Activated T-cell treated with anti-CD3 and anti-CD28 coated beads, Interleukin-2, amount 50 U/mL, for 1 hour (primary cell): ENCODE measurements at regions not wholly inside any gene's neighbourhood (a gene's known extent, or its start where the extent isn't known, plus 50 kb on each side); places are given as distances from the start of the nearest gene placed in this dataset.
"Not testable (repeated sequence)": the region's sequence is repeated elsewhere in the genome, so short reads cannot be mapped to it uniquely, and the experiment has no call there.

ENCODE experiments used
- DNase-seq: peaks from one replicate; pipeline ENCODE4 v3.0.0-alpha.2; 2020

DNA sequence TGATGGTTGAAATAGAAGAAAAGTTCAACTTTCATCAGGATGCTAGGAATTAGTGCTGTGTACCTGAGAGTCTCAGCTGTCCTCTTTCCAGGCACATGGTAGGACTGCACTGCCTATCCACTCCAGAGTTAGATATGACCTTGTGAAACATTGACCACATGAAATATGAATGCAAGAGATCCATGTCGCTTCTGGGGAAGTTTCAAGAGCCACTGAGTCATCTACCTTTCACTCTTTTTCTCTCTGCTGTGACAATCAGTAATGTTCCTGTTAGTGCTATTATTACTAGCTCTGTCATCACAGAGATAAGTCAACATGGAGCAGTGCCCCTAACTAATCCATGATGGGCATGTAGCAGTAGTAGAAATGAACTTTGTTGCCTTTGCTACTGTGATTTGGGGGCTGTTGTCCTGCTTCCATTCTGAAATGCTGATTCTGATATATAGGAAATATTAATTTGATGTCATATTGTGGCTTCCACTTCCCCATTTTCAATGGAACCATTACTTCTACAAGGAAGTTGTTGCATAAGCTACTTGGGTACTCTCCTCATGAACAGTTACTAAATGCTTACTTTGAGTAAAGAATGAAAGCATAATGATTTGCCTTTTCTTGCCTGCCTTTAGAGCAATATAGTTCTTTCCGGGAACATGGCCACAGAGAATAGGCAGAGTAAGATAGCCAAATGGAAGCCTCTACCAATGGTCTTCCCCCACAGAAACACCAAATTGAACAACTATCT is 192.8 kb upstream of the ZNF521 start:
- DNase-seq, result no peak

DNA sequence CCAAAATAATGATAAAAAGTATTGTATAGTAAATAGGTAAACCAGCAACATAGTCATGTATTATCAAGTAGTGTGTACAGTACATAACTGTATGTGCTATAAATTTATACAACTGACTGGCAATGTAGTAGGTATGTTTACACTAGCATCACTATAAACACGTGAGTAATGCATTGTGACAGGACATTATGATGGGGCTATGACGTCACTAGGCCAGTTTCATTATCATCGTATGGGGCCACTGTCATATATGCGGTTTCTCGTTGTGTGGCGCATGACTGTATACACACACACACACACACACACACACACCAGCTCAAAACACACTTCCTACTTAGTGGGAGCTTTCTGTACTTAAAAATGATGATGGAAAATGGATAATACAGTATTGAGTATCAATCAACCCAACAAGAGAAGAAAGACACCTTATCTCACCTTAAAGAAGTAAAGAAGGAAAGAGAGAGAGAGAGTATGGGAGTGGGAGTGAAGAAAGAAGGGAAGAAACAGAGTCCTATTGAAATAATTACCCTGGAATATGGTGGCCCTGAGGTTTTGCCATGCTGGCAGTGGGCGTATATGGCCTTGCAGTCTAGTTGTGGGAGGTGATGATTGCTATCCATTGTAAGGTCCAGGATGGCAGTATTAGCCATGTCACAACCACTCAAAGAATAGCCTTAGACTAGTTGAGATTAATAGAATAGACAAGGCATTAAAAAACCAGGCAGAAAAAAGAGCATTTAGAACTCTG is 186.4 kb upstream of the ZNF521 start:
- DNase-seq, result no peak

DNA sequence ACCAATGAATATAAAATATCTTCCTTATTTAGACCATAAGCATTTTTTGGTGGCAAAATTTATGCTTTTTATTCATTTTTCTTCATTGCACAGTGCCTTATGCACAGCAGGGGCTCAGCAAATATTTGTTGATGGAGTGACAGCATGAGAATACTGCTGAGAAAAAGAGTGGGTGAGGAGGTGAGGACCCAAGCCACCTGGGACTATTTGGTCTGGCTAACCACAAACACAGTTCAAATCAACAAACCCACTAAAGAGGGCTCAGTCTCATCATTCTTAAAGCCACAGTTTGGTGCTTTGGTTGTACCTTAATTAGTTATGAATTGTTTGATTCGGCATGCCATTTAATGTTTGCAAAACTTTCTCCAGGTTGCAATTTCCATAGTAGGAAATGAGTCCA is 183.5 kb upstream of the ZNF521 start:
- no peak for DNase-seq

DNA sequence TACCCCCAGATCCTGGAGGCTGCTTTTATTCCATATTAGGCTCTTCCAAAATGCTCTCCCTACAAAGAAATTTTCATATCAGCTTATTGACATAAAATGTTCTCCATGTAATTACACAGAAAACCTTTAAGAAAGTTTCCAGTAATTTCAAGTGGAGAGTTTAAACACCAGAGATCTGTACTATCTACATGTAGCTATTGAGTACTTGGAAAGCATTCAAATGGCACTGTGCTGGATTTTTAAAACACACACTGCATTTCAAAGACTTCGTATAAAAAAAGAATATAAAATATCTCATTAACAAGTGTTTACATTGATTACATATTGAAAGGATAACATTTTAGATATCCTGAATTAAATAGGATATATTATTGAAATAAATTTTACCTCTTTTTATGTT is 182.4 kb upstream of the ZNF521 start:
- no peak for DNase-seq

DNA sequence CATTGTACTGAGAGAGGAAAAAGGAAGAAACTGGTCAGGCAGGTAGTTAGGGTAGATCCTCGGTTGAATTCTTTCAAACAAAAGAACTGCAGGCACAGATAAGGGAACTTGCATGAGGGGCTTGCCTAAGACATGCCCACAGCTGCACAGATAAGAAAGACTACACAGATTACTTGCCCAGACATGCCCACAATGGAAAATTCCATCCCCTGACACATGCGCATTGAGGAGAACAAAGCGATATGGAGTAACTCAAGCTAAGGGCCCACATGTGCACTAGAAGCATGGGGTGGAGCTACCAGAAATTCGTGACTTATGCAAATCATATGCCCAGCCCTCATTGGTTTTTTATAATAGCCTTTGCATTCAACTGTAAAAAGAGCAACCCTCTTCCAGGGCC is 181.3 kb upstream of the ZNF521 start:
- no peak for DNase-seq

DNA sequence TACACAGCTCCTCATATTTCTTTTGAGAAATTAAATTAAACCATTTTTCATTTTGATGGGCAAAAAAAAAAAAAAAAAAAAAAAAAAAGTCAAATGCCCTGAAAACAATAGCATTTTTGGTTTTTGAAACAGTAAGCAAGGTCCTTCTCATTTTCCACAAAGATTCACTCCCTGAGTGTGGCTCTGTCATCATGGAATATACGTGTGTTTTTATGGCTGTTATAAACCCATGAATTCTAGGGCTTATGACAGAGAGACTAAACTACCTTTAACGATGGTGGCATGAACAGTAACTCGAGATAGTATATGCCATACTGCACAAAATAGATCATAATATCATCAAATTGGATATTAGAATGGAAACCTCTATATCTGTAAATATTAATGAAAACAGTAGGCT is 179.2 kb upstream of the ZNF521 start:
- no peak for DNase-seq

DNA sequence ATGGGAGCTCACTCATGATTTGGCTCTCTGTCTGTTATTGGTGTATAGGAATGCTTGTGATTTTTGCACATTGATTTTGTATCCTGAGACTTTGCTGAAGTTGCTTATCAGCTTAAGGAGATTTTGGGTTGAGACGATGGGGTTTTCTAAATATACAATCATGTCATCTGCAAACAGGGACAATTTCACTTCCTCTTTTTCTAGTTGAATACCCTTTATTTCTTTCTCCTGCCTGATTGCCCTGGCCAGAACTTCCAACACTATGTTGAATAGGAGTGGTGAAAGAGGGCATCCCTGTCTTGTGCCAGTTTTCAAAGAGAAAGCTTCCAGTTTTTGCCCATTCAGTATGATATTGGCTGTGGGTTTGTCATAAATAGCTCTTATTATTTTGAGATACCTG is 173.8 kb upstream of the ZNF521 start:
- not testable (repeated sequence) for DNase-seq

DNA sequence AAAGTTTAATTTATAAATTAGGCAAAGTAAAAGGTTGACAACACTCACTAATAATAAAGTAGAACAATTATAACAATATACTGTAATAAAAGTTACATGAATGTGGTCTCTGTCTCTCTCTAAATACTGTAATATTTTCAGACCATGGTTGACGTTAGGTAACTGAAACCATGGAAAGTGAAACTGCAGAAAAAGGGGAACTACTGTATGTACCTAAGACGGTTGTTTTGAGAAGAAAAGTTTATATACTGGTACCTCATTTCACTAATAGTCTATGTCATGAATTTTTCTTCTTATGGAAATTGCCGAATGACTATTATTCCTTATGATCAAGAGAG is 166.7 kb upstream of the ZNF521 start:
- no peak for DNase-seq

DNA sequence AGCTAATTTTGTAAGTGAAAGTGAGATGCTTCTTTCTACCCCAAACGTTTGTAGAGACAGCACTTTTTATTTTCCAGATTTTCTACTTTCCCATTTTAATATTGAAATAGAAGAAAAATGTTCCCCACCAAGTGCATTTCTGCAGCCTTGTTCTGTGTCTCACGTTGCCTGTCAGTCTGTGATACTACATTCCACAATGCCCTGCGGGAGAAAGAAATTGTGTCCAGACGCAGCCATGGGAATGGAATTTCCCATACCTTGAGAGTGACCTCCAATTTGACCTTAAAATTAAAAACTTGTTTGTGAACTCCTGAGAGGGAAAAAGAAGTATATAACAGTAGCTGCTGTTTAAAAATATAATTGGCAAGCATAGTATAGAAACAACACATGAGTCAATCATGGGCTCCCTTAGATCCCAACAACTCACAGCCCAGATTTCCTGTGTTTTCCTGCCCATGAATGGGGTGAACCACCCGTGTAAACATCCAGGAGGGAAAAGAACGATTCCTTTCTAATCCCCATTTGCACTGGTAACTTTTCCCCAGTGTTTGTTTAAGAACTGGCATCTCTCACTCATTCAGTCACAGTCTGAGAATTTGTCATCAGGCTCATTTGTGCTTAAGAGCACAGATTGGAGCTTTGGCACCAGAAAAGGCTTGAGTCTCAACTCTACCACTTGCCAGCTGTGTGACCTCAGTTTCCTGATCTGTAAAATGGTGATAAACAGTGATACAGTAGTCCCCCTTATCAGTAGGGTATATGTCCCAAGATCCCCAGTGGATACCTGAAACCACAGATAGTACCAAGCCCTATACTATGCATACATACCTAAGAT is 166.1 kb upstream of the ZNF521 start:
- no peak for DNase-seq

DNA sequence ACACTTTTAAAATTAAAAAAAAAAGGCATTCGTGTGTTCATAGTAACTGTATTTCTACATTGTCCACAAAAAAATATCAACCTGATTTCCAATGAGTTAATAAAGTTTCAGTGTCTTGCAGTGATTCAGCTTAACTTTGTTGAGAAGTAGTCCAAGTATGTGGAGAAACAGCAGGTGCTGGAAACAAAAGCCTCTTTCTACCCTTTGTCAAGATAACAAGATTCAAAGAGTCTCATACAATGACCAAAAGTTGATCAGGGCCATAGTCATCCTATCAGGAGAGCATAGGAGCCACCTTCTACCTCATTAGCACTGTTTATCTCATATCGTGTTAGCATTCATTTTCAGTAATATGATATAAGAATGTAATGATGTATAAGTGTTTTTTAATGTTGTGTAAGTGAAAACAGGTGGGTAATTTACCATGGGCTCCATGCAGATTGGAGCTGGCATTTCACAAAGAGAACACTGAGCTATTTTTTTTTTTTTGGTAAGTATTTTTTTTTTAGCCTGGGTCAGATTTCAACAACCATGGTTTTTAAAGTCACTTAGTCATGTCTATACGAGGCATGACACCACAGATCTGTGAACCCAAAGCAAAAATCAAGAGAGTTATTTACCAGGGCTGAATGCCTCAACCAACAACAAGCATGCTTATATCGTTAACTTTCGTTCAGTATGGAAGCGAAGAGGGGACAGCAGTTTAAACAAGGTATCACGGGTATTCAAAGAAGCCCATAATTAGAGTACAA is 165.0 kb upstream of the ZNF521 start:
- no peak for DNase-seq

DNA sequence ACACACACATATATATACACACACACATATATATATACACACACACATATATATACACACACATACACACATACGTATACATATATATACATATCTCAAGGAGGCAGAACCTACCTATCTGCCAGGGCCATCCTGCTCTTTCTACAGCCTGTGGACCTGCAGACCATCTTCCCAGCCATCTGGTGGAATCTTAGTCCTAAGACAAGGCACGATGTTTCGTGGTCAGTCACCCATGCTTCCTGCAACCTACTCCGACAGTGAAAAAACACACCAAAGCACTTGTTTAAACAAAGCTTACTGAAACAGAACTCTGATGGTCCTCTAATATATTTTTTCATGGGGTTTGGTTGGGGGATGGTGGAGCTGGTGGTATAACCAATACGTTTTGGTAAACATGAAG is 164.2 kb upstream of the ZNF521 start:
- no peak for DNase-seq

DNA sequence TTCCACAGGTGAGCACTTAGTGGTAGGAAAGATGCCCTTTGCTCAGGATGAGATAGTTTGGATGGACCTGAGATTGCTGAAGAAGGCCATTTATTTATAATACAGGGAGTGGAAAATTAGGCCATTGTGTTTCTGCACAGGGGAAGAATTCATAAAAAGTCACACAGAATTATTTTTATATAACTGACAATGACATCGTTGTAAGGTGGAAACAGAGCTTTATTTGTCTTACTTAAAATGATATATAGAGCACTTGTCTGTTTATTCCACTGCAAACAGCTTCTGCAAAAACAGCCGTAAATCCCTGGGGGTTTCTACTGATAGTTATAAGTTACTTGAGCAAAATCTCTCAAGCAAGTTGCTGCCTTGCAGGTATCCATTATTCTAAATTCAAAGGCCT is 158.1 kb upstream of the ZNF521 start:
- DNase-seq, result no peak

DNA sequence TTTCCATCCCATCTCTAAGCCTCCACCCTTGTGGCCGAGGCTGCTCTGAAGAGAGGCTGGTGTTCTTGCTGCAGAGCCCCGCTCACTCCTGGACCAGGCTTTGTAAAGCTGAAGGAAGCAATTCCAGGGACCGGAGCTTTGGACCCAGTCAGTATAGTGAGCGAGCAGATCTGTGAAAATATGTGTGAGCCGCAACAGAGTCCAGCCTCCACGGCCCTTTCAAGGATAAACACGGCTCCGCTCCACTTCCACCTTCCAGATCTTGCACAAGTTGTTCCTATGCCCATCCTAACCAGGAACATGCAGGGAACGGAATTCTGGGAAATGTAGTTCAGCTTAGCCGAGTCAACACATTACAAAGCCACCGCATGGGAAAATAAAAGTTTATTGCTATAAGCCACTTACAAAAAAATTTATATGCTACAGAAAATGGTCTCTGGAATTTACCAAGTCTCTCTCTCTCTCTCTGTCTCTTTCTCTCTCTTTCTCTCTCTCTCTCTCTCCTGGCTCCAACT is 151.7 kb upstream of the ZNF521 start:
- no peak for DNase-seq

DNA sequence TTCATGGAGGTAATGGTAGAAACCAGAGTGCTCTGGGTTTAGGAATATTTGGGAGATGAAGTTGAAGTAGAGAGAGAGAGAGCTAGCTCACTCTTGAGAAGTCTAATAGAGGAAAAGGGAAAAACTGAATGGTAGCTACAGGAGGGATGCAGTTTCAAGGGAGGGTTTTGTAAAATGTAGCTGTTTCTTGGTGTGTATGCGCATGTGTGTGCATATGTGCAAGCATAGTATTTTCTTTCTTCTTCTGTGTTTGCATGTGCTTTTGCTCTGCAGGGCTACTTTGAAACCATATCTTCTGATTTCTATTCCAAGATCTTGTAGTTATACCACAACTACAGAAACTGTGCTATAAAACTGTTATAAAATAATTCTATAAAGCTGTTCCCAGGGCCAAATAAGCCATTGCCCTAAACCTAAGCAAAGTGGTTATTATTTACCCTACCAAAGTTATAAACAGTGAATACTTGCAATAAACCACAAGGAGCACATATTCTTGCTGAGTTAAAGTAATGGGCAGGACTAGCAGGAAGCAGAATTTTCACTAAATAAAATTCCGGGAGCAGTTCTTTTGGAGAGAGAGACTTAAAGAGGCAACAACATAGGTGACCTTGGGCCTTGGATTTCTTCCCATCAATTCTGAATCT is 145.3 kb upstream of the ZNF521 start:
- no peak for DNase-seq

DNA sequence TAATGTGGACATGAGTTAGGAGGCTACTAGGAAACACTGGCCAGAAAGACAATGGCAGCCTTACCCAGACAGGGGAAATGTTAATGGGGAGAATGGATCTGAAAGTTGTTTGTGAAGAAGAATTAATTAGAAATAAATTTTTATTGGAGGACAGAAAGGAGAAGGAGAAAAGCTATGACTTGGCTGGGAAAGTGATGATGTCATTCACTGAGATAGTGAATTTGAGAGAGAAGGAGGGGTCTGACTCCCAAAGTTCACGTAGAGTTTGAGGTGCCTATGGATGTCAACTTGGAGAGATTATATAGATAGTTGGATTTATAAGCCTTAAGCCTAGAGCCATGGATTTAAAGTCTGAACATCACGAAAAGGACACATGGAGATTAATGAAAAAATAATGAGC is 144.6 kb upstream of the ZNF521 start:
- DNase-seq, result no peak

DNA sequence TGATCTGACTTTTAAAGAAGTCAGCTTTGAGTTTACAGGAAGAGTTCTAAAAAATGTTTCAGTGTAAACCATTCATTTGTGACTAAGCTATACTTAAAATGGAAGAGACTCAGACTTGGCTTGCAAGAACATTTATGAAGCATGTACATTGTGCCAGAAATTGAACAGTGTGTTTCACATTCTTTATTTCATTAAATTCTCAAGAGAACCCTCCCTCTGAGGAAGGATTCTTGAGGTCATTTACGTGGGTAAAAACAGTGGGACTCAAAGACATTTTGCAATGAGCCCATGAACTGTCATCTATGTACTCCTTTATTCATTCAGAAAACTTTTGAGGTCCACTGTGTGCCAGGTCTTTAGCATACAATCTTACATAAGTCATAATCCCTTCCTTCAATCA is 143.6 kb upstream of the ZNF521 start:
- DNase-seq, result no peak

DNA sequence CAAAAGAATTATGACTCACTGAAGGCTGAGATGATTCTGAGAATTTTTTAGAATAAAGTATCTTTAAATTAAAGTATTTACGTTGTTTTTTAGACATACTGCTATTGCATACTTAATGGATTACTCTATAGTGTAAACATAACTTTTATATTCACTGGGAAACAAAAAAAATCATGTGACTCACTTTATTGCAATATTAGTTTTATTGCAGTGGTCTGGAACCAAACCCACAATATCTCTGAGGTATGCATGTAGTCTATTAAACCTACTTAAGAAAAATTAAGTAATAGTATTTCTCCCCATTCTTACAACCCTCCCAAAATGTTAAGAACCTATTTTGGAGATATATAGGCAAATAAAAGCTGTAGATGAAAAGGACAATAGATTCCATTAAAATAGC is 142.9 kb upstream of the ZNF521 start:
- no peak for DNase-seq

DNA sequence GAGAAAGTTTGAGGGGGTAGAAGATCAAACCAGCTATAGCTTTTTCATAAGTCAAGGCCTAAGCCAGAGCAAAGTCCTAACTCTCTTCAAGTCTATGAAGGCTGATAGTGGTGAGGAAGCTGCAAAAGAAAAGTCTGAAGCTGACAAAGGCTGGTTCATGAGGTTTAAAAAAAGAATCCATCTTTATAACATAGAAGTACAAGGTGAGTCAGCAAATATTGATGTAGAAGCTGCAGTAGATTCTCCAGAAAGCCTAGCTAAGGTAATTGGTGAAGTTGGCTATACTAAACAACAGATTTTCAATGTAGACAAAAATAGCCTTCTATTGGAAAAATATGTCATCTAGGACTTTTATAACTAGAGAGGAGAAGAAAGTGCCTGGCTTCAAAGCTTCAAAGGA is 141.4 kb upstream of the ZNF521 start:
- DNase-seq, result no peak

DNA sequence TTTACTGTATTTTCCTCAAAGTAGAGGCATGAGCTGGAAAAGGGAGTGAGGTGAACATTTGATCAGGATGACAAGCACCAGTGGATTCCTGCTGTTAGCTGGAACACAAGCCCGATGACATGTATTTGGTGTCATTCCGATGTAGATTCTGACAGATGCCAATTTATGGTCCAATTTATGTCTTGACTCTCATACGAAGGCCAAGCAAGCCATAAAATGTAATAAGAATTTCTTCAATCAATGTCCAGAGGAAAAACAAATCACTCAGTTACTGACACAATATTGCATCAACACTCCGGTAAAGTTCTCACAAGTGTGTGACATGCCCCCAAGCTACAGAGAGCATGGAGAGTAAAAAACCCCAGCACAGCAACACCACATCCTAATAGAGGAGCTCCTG is 138.3 kb upstream of the ZNF521 start:
- no peak for DNase-seq

DNA sequence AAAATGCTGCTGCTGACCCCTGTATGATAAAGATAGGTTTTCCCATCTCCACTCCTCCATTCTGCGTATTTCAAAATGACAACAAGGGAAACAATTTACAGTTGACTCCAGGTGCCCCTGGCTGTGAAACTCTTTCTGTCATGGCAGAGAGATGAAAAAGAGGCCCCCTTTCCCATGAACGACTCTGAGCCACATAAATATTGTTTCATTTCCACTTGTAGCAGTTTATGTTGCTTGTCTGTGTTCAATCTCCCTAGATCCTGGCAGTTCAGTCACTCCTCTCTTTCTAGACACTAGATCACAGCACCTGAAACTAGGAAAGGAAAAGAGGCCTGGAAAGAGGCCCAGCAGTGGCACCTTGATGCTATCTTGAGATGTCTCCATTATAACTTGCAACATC is 121.0 kb upstream of the ZNF521 start:
- no peak for DNase-seq

DNA sequence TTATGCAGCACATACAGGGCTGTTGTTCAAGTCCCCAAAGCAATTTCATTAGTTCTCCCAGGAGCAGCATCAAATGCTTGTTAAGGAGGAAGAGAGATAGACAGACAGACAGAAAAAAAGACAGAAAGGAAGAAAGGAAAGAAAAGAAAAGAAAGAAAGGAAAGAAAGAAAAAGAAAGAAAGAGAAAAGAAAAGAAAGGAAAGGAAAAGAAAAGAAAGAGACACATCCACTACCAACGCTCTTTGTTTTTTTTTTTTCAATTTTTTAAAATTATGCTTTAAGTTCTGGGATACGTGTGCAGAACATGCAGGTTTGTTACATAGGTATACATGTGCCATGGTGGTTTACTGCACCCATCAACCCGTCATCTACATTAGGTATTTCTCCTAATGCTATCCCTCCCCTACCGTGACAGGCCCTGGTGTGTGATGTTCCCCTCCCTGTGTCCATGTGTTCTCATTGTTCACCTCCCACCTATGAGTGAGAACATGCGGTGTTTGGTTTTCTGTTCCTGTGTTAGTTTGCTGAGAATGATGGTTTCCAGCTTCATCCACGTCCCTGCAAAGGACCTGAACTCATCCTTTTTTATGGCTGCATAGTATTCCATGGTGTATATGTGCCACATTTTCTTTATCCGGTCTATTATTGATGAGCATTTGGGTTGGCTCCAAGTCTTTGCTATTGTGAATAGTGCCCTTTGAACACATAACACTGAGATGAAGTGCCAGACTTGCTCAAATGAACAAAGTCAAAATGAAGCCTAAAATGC is 119.0 kb upstream of the ZNF521 start:
- DNase-seq, result not testable (repeated sequence)

DNA sequence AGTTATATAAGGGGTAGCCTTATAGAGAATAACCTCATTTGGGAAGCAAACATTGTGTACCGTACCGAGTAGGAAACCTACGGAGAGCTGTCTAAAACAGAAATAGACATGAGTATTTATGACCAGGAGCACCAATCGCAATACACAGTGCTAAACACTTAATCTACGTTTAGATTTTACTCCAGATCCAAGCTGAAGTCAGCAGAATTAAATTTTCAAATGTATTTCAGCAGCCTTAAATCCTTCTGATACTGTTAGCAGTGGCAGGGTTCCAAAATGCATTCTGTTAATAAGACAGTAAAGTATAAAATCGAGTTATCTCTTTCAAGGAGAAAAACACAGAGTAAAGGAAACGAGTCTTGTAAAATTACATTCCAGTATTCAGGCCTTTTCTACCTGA is 118.1 kb upstream of the ZNF521 start:
- DNase-seq, result no peak
